Gastroesophageal sphincter (tissue), 3 donors: ENCODE measurements at regions not wholly inside any gene's neighbourhood (a gene's known extent, or its start where the extent isn't known, plus 50 kb on each side); places are given as distances from the start of the nearest gene placed in this dataset.

Experiments used
- CTCF ChIP-seq, 4 experiments: fragments of 200-600 bp in 2 of 4; fragments of 450-650 bp in 2 of 4; sonication (generic) in 1 of 4; IDR thresholded peaks; one replicate each; pipeline ENCODE4 v1.5.1; 2017 to 2019; ENCODE audit warnings: antibody characterized with exemption in 4 of 4, mild to moderate bottlenecking in 2 of 4, moderate library complexity in 2 of 4
- POLR2A ChIP-seq, 2 donors: fragments of 450-650 bp; IDR thresholded peaks; one replicate each; pipeline ENCODE4 v1.6.1; 2017; ENCODE audit warnings: antibody characterized with exemption in 2 of 2, mild to moderate bottlenecking in 2 of 2, moderate library complexity in 1 of 2
- POLR2AphosphoS5 ChIP-seq: sonication (generic); formaldehyde crosslinking; IDR thresholded peaks from one replicate; pipeline ENCODE4 v1.6.1; 2017; ENCODE audit warnings: antibody characterized with exemption

GRCh38 chrX:138928737-138929459 lies 217.4 kb upstream of the FGF13 start:
- TF ChIP-seq CTCF (IDR thresholded peaks at IDR 0.05) (no peak), POLR2A (IDR thresholded peaks at IDR 0.05) (no peak), POLR2AphosphoS5 (no peak)
